IPS DF 19.7 (cell line): ENCODE measurements at regions not wholly inside any gene's neighbourhood (a gene's known extent, or its start where the extent isn't known, plus 50 kb on each side); places are given as distances from the start of the nearest gene placed in this dataset.

Experiments
- DNase-seq: peaks from one replicate; pipeline ENCODE4 v3.0.0-alpha.2; 2013; ENCODE audit warnings: low read depth, low spot score

- no peak for DNase-seq
These were observed 193.9 kb downstream of the PHETA1 start for GRCh38 chr12:111174961-111175345.

DNA sequence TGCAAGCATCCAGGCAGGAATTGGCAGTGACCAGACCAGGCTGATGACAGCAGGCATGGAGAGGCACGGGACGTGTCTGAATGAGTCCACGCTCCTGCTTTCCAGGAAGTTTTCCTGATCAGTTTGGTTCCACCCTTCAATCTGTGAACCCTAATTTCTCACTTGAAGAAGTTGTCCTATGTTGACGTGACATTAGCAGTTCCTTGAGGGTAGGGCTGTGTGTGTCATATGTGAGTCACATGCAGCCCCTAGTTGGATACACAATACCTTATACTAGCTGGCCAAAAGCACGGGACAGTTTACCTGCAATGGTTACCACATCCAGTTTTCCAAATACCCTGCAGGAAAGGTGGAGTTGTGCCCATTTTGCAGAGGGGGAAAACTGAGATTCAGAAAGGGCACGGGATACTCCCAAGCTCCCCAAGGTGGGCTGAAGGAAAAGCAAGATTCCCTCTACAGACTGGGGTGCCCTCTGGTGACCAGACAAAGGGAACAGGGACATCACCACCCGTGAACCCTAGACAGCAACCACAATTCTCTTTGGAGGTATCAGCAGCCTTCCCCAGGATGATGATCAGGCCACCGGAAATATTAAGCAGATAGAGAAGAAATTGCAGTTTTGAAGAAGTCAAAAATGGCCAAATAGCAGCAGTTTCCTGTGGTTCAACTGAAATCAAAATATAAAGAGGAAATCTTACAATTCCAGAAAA is 194.5 kb downstream of the PHETA1 start:
- DNase-seq: no peak

DNA sequence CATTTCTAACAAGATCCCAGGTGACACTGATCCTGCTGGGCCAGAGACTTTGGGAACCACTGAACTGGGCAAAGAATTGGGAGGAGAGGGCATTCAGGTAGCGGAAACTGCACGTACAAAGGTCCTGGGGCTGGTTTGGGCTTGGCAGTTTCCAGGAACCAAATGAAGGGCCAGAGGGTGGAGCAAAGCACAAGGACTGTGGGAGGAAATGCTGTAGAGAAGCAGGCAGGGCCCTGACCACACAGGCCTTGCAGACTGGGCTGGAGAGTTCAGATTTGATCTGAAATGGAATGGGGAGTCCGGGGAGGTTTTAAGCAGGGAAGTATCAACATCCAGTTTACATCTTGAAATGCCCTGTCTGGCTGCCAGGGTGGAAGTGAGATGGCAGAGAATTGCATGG is 195.1 kb downstream of the PHETA1 start:
- DNase-seq: no peak

- DNase-seq: no peak
These were observed 195.5 kb downstream of the PHETA1 start for GRCh38 chr12:111173391-111173790.

GRCh38 chr12:111172786-111173185 is 196.1 kb downstream of the PHETA1 start:
- no peak for DNase-seq

- no peak for DNase-seq
These were observed 197.1 kb downstream of the PHETA1 start for GRCh38 chr12:111171832-111172231.

DNA sequence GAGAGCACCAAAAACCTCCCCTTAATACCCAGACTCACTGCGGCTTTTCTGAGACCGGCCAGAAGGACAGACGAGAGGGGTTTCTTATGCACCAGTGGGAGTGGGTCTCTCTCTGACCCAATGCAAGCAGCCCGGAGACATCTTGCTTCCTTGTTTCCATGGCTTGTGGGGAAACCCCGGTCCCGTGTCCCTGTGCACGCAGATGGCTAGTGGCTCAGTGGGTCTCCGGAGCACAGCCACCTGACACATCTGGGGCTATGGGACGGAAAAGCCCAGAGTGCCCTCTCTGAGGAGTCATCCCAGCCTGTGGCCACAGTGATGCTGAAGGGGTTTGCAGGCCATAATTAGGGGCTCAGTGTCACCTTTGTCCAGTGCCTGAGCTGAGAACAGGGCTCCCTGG is 197.6 kb downstream of the PHETA1 start:
- DNase-seq: no peak

DNA sequence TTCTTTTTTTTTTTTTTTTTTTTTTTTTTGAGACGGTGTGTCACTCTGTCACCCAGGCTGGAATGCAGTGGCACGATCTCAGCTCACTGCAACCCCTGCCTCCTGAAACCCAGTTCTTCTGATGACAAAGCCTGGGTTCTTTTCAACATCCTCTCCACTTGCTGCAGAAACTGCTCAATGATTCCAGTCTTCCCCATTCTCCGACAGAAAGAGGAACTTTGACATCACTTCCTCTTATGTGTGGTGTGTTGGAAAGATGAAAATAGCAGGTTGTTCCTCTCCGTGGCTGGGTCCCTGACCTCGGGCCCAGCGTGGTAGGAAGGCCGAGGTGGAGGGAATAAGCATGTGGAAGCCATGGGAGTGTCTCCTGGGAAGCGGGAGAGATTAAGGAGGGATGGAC is 198.4 kb downstream of the PHETA1 start:
- DNase-seq: no peak

- no peak for DNase-seq
These were observed 199.4 kb downstream of the PHETA1 start for GRCh38 chr12:111169456-111169855.

DNA sequence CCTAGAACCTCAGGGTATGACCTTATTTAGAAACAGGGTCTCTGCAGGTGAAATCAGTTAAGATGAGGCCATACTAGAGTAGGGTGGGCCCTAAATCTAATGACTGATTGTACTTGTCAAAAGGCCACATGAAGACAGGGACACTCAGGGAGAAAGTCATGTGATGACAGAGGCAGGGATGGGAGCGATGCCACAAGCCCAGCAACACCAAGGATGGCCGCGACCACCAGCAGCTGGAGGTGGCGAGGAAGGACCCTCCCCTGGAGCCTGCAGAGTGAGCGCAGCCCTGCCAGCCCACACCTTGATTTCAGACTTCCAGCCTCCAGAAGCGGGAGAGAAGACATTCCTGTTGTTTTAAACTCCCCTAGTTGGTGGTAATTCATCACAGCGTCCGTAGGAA is 199.9 kb downstream of the PHETA1 start:
- no peak for DNase-seq

DNA sequence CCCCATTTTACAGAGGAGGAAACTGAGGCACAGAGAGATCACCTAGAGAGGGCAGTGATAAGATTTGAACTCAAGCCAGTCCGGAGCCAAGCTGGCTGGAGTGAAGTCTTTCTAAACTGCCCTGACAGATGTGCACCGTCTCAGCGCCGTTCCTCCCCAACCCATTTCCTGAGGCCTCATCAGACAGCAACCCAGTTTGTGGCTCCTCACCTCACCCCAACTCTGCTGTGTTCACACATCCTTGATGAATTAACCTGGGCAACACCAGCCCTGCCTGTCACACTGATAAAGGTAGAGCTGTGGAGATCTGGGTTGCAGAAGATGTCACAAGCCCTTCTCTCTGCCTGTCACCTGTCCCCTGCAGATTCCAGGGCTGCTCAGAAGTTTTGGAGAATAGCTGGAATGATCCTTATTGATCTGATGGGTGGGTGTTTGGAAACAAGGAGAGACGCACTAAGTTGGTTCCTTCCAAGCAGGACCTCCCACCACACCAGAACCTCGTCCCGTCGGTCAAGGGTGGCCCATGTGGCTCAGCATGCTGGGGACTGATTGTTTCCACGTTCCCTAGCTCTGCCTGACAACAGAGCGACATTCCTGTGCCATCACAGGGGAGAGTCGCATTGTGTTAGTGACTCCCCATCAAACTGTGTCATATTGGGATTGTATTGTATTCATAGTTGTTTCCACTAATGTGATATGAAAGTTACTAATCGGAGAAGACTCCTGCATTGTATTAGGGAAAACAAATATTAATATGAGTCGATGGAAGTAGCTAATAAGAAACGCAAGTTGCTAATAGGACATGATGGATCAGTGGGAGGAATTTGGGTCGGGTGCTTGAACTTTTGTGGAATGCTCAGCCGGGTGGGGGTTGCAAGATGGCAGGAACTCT is 200.6 kb downstream of the PHETA1 start:
- no peak for DNase-seq

DNA sequence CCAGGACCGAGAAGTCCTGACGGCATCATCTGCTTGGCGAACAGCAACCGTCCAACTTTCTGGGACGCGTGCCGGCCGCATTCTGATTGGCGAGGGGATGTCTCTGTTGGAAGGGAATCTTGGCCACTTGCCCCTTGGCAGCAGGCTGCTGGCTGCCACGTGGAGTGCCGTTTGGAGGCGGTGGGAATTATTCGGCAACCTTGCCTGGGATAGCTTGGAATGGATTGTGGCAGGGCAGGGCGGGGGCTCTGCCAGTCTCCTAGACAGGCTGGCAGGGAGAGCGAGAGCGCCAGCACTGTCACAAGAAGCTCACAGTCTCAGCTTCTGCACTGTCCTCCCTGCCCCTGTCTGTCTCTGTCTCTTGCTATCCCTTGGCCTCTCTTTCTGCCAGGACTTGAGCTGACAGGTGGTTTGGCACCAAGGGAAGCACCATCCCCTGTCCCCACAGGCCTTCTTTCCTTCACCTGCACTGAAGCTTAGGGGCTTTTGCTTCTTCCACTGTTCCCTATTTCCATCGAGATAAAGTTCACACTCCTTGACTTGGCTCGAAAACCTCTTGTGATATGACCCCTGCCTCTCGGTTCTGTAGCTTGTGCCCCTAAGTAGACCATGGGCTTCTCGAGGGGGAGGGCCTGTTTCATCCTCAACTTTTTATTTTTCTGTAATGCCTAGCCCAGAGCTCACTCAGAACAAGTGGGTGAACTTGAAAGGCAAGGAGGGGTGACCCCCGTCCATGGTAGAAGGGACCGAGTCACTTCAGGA is 201.9 kb downstream of the PHETA1 start:
- no peak for DNase-seq

- DNase-seq: no peak
These were observed 203.9 kb downstream of the PHETA1 start for GRCh38 chr12:111164833-111165525.

DNA sequence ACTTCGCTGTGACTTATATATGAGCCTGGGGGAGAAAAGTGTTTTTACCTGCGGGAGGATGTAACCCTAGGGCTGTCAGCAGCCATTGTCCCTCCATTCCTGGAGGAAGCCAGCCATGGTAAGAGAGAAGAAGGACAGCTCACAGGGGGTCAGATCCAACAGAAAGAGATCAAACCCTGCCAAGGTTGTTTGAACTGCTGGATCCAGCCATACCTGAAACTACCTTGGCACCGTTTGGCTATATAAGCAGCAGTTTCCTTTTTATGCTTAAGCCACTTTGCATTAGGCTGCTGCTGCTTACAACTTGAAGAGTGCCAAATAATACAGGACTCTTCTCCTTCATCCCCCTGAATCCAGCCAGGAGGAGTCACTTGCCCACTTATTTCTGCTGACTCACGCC is 205.5 kb downstream of the PHETA1 start:
- DNase-seq: no peak

- DNase-seq: no peak
These were observed 207.0 kb downstream of the PHETA1 start for GRCh38 chr12:111161898-111162297.

- no peak for DNase-seq
These were observed 208.3 kb downstream of the PHETA1 start for GRCh38 chr12:111160350-111161241.

- no peak for DNase-seq
These were observed 209.9 kb downstream of the PHETA1 start for GRCh38 chr12:111158992-111159391.

- no peak for DNase-seq
These were observed 211.4 kb downstream of the PHETA1 start for GRCh38 chr12:111157486-111157885.

DNA sequence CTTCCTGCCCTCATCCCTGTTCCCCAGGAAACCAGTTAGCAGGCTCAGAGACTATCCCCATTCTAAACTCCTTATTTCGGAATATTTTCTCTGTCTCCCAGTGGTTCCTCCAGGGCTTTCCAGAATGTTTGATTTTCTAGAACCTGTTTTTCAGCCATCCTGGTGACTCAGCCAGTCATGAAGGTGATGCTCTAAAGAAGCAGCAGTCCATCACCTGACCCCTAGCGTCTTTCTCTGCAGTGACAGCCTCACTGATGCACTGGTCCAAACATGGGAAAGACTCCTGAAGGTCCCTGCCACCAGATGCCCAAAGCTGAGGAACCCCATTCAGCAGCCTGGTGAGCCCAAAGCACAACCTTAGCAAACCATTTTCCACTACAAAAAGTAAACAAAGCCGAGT is 212.6 kb downstream of the PHETA1 start:
- DNase-seq: no peak

- DNase-seq: no peak
These were observed 213.4 kb downstream of the PHETA1 start for GRCh38 chr12:111155521-111155920.

DNA sequence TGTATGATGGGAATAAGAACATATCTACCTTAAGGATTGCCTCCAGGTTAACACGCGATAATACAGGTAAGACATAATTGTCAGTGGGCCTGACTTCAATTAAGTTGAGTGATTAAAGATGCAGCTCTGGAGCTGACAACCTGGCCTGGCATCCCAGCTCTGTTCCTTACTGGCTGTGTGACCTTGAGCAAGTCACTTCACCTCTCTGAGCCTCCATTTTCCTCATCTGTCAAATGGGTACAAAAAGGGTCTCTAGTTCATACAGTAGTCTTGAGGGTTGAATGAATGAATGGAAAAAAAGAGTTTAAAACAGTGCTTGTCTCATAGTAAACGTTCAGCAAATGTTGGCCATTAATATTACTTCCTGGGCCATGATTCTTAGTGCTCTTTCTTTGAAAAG is 213.9 kb downstream of the PHETA1 start:
- DNase-seq: no peak
